ENCODE measurements at regions not wholly inside any gene's neighbourhood (a gene's known extent, or its start where the extent isn't known, plus 50 kb on each side); places are given as distances from the start of the nearest gene placed in this dataset.

- DNase-seq: no peak
Observed at GRCh38 chr4:128480945-128481344, 193.3 kb upstream of the PGRMC2 start.

DNA sequence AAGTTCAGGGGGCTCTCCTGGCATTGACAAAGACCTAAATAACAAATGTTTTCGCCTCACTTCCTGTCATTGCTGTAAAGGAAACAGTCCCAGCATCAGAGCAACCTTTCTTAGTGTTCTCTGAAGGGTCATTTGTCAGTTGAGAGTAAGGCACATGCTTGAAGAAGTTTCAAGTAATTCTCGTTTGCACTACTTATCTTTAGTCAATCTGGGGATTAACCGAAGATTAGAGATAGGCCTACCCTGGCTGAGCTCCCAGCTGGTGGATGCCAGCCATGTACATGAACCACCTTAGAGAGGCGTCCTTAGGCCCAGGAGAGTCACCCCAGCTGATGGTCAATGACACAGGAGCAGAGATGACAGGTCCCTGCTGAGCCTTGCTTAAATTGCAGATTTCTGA, 189.9 kb upstream of the PGRMC2 start:
- no peak for DNase-seq

- no peak for DNase-seq
Observed at GRCh38 chr4:128475597-128475996, 188.0 kb upstream of the PGRMC2 start.

DNA sequence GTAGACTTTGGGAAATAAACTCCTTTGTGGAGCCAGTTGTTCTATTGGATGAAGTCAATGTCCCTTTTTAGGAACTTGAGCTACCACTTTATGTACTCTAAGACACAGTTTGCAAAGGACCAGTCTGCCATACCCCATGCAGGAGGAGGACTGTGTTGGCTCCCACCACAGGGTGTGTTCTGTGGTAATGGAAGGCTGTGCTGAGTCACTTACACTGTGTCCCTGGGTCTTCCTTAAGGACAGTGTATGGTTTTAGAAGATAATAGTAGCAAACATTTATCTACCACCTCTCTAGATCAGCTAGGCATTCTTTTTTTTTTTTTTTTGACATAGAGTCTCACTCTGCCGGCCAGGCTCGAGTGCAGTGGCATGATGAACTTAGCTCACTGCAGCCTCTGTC, 184.0 kb upstream of the PGRMC2 start:
- peak; percentile 97 for DNase-seq

DNA sequence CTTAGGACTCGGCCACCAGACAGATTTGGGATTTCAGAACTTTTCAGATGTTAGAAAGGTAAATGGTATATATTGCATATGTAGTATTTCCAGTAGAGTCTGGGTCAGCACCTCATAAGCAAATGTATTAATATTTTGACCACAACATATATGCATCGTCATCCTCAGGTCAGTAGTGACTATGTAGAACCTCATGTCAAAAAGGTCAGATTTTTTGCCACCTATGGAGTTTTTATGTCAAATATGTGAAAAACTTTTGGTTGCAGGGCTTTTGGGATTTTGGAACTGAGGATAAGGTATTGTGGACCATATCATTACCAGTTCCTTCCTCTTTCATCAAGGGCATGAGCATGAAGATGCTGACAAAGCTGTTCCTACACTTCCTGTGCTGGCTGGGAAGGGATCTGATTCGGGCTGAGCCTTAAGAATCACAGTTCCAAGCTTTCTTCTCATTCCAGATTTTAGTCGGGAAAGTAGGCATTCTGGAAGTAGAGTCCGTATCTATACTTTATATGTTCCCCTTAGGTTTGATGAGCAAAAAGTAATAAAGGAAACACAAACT, 183.0 kb upstream of the PGRMC2 start:
- no peak for DNase-seq

DNA sequence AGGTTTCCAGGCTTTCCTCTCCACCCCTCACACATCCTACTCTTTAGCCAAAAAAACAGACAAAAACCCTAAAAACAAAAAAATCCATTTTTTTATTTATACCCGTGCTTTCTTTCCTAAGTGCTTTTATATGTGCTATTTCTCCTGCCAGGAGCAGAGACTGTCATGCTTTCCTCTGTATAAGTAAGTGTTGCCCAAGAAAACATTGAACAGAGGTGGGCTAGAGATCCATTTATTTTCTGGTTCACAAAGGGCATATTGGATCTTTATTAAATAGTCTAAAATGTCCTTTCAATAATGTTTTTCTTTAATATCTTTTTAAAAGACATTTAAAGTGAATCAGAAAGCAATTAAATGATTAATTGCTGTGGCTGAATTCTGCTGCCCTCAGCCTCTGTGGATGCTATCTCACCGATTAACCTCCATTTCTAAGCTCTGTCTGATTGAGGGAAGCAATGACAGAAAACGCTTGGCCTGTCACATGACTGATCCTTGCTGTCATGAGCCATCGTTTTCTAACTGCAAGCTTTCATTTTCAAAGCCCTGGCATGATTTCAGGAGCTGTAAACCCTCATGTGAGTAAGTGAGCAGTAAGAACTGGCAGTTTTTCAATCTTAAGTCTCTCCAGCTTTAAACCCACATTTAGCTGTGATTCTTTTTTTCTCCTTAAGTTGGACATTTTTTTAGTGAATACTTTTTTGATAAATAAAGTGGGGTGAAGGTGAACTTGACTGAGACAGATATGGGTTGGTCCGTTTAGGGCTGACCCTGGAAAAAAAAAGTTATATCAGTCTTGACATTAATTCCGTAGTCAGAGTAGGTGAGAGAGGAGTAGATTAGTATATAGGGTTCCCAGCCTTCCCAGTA, 180.7 kb upstream of the PGRMC2 start:
- DNase-seq: peak; percentile 80

- no peak for DNase-seq
Observed at GRCh38 chr4:128465523-128465922, 177.9 kb upstream of the PGRMC2 start.

DNA sequence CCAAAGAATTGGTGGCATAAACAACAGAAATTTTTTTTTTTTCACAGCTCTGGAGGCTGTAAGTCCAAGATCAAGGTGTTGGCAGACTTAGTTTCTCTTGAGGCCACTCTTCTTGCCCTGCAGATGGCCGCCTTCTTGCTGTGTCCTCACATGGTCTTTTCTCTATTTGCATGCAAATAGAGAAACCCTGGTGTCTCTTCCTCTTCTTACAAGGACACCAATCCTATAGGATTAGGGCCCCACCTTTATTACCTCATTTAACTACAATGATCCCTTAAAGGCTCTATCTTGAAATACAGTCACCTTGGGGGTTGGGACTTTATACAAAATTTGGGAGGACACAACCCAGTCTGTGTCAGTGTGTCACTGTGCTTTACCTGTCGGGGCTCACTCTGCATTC, 175.4 kb upstream of the PGRMC2 start:
- no peak for DNase-seq

- DNase-seq: no peak
Observed at GRCh38 chr4:128462103-128462783, 174.6 kb upstream of the PGRMC2 start.

DNA sequence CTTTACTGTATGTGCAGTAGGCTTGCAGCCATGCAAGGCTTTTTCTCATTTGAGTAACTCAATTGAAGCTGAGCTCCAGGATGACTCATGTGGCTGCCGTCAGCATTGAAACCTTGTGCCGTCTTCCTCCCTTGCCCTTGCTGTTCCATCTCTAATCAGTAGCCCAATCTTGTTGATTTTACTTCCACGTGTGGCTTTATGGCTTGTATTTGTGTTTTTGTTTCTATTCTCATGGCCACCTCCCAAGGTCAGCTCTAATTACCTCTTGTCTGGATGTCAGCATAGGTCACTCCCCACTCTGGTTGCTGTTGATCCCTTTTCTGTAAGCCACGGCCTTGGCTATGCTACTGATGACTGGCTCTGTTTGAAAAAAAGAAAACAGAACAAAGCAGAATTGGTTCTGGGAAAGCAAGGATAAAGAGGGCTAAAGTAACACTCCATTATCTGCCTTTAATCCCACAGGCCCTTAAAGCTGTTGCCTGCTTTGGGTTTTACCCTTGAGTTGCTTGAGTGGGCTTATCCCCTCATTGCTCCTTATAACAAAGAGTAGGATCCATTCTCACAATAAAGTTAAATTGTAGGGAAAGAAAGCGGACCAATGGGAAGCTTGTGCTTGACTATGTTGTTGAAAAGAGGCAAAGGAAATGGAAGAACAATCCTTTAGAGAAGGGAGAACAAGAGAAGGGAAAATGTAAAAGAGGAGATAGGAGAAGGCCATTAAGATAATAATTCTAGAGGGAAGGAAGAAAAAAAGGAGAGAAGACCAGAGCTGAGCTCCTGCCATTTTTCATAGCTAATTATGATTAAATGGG, 173.9 kb upstream of the PGRMC2 start:
- DNase-seq: peak; percentile 35

GRCh38 chr4:128459547-128459946, 171.9 kb upstream of the PGRMC2 start:
- DNase-seq: no peak

GRCh38 chr4:128458816-128459215, 171.2 kb upstream of the PGRMC2 start:
- DNase-seq: no peak

DNA sequence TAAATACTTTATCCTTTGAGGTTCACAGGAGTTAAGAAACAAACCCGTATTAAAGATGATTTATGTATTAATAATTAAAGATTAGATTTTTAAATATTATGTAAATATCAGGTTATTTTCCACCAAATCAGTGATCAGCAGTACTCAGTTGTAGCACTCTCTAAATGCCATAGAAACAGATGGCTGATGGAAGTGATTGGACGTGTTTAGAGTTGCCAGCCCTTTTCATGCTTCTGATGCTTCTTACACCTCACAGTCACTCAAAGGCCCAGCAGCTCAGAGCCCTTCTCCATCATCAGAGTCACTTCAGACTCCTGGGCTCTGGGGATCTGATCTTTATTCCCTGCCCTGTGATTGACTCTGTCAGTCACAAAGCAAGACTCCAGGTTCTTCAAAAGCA, 170.1 kb upstream of the PGRMC2 start:
- DNase-seq: no peak

- no peak for DNase-seq
Observed at GRCh38 chr4:128456171-128456570, 168.6 kb upstream of the PGRMC2 start.

DNA sequence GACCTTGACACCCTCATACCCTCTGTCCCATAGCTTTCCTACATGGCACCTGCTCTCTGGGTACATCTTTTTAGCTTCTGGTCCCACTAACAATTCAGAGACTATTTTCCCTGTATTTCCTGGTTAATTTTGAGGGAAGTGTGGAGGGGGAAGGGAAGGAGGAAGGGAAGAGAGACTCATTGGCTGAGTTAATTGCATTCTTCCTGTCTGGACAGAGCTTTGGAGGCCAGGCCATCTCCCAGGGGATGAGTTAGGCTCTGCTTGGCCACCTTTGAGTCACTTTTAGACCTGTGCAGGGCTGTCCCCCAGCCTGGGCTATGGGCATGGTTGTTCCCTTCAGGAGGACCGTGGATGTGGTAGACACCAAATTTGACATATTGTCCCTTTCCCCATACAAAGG, 167.9 kb upstream of the PGRMC2 start:
- DNase-seq: no peak

- DNase-seq: peak; percentile 47
Observed at GRCh38 chr4:128454881-128455280, 167.3 kb upstream of the PGRMC2 start.

GRCh38 chr4:128454281-128454871, 166.8 kb upstream of the PGRMC2 start:
- DNase-seq: peak; percentile 95

- no peak for DNase-seq
Observed at GRCh38 chr4:128452415-128452814, 164.8 kb upstream of the PGRMC2 start.

GRCh38 chr4:128451270-128451905, 163.8 kb upstream of the PGRMC2 start:
- DNase-seq: no peak

- DNase-seq: no peak
Observed at GRCh38 chr4:128450326-128451120, 162.9 kb upstream of the PGRMC2 start.

DNA sequence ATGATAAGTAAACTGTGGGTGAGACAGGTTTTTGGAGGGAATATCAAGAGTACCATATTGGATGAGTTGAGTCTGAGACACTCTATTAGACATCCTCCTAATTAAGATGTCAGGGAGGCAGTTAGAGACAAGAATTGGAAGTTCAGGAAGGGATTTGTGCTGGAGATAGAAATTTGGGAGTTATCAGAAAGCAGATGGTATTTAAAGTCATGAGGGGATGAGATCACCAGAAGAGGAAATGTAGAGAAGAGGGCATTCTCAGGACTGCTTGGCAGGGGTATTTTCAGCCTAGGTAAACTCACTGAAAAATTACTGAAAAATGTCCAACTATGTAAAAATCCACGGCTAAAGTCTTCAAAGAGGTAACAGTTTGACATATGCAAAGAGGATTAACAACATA, 161.6 kb upstream of the PGRMC2 start:
- no peak for DNase-seq

All from hematopoietic multipotent progenitor cell treated with erythropoietin and hydrocortisone succinate and interleukin-3 and kit ligand, for 6 days (in vitro differentiated cells).